CD4-positive, alpha-beta T cell treated with Interferon alpha-2 for 1 hour (primary cell): ENCODE measurements at regions not wholly inside any gene's neighbourhood (a gene's known extent, or its start where the extent isn't known, plus 50 kb on each side); places are given as distances from the start of the nearest gene placed in this dataset.
A peak's percentile ranks its signal among the peaks of the same experiment; 100 is the strongest.
"Not testable (repeated sequence)": the region's sequence is repeated elsewhere in the genome, so short reads cannot be mapped to it uniquely, and the experiment has no call there.

Experiments
- DNase-seq, 2 donors: peaks; one replicate each; pipeline ENCODE4 v3.0.0-alpha.2; 2020 to 2022

- not testable (repeated sequence) for DNase-seq
Measured at GRCh38 chr5:177664737-177665136, 64.8 kb downstream of the B4GALT7 start.

DNA sequence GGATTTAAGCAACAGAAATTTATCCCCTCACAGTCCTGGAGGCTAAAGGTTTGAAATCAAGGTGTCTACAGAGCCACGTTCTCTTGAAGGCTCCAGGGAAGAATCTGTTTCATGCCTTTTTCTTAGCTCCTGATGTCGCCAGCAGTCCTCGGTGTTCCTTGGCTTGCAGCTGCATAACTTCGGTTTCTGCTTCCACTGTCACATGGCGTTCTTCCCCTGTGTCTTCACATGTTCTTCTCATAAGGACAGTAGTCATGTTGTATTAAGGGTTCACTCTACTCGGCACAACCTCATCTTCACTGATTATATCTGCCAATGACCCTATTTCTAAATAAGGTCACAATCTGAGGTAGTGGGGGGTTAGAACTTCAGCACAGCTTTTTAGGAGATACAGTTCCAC lies 65.2 kb downstream of the B4GALT7 start:
- DNase-seq, result not testable (repeated sequence)

DNA sequence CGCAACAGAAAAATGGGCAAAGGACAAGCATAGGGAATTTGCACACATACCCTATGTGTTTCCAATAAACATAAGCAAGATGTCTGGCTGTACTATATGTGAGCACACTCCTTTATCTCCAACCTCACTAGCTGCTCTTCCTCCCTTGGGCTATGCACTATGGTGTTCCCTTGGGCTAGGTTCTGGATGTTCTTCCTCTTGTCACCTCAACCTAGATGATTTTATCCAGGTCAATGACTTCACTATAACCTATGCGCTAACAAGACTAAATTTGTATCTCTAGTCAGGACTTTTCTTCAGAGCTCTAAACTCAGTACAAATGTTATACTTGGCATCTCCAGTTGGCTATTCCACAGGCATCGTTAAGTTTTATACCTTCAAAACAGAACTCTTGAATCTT lies 66.0 kb downstream of the B4GALT7 start:
- DNase-seq, result not testable (repeated sequence)

DNA sequence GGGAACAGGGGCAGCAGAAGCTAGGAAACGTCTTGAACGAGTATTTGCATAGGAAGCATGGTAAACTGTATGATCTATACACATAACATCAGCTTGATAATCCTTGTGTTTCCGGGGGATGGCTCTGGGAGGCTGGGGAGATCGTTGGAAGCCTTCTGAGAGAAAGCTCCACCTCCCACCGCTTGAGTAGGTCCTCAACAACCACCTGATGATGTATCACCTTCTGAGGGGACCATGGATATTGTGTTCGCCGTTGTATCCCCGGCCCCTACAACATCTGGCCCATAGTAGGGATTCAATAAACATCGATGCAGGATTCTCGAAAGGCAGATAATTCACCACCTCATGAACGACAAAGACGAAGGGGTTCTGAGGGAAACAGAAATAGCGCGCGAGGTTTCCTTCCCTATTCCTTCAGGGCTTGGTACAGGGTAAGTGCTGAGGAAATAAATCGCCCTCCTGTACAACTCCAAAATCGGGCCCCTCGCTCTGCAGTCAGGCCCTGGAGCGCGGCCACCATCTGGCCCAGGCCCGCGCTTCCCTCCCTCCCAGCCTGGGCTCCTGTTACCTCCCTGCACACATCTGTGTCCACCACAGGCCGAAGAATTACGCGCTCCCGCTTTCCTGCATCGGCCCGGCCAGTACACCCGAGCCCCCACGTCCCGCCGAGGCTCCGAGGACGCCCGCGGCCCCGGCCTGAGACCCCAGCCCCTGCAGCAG lies 71.3 kb downstream of the B4GALT7 start:
- DNase-seq, result not testable (repeated sequence)

GRCh38 chr5:177671755-177672690 lies 72.1 kb downstream of the B4GALT7 start:
- peak; percentile 70 to 79 for DNase-seq
